HG03354 (cell line): ENCODE measurements at regions not wholly inside any gene's neighbourhood (a gene's known extent, or its start where the extent isn't known, plus 50 kb on each side); places are given as distances from the start of the nearest gene placed in this dataset.
"Not testable (repeated sequence)": the region's sequence is repeated elsewhere in the genome, so short reads cannot be mapped to it uniquely, and the experiment has no call there.

Experiments
- ATAC-seq: cut with Tn5 transposase; IDR thresholded peaks from one replicate; pipeline ENCODE4 v1.9.1; 2021; ENCODE audit warnings: mild to moderate bottlenecking; ENCODE audit not compliant: unreplicated experiment, poor library complexity, severe bottlenecking

GRCh38 chr14:52202151-52202550 is 65.3 kb upstream of the PTGDR start:
- no peak for ATAC-seq

- ATAC-seq: no peak
Observed at GRCh38 chr14:52190337-52190931, 77.1 kb upstream of the PTGDR start.

- no peak for ATAC-seq
Observed at GRCh38 chr14:52189325-52189724, 78.2 kb upstream of the PTGDR start.

GRCh38 chr14:52188381-52188780 is 79.1 kb upstream of the PTGDR start:
- ATAC-seq: no peak

GRCh38 chr14:52185178-52185577 is 82.3 kb upstream of the PTGDR start:
- ATAC-seq: no peak

- no peak for ATAC-seq
Observed at GRCh38 chr14:52182853-52183252, 84.6 kb upstream of the PTGDR start.

GRCh38 chr14:52179141-52179790 is 88.2 kb upstream of the PTGDR start:
- no peak for ATAC-seq

- peak; percentile 93 for ATAC-seq
Observed at GRCh38 chr14:52175982-52176502, 91.5 kb upstream of the PTGDR start.

- ATAC-seq: not testable (repeated sequence)
Observed at GRCh38 chr14:52171932-52172331, 95.6 kb upstream of the PTGDR start.

- no peak for ATAC-seq
Observed at GRCh38 chr14:52166822-52167221, 98.0 kb upstream of the NID2 start.

- ATAC-seq: no peak
Observed at GRCh38 chr14:52155651-52156213, 86.9 kb upstream of the NID2 start.

- ATAC-seq: peak; percentile 56
Observed at GRCh38 chr14:52154992-52155650, 86.3 kb upstream of the NID2 start.

GRCh38 chr14:52153939-52154338 is 85.1 kb upstream of the NID2 start:
- no peak for ATAC-seq

- ATAC-seq: no peak
Observed at GRCh38 chr14:52150162-52150561, 81.3 kb upstream of the NID2 start.

GRCh38 chr14:52148371-52148770 is 79.5 kb upstream of the NID2 start:
- ATAC-seq: no peak

GRCh38 chr14:52146504-52146903 is 77.6 kb upstream of the NID2 start:
- no peak for ATAC-seq

GRCh38 chr14:52144099-52144498 is 75.2 kb upstream of the NID2 start:
- not testable (repeated sequence) for ATAC-seq

GRCh38 chr14:52142504-52142903 is 73.6 kb upstream of the NID2 start:
- ATAC-seq: no peak

GRCh38 chr14:52131640-52132320 is 62.9 kb upstream of the NID2 start:
- no peak for ATAC-seq

- ATAC-seq: no peak
Observed at GRCh38 chr14:52129721-52130120, 60.9 kb upstream of the NID2 start.
